OCI-LY3 (cell line): ENCODE measurements at regions not wholly inside any gene's neighbourhood (a gene's known extent, or its start where the extent isn't known, plus 50 kb on each side); places are given as distances from the start of the nearest gene placed in this dataset.
"Not testable (repeated sequence)": the region's sequence is repeated elsewhere in the genome, so short reads cannot be mapped to it uniquely, and the experiment has no call there.

Experiments used
- H2AFZ ChIP-seq: fragments of 200-600, 300-600 bp; shearing (Covaris generic); 2 replicates; pipeline ENCODE4 v1.6.0; 2014; ENCODE audit warnings: antibody characterized with exemption, low read depth, low read length
- H3K27ac ChIP-seq: fragments of 200-600, 300-600 bp; sonication (generic); 2 replicates; pipeline ENCODE4 v1.5.1; 2014; ENCODE audit warnings: mild to moderate bottlenecking, low read length, moderate library complexity, mixed read lengths
- H3K27me3 ChIP-seq: fragments of 200-600, 300-600 bp; sonication (generic); 2 replicates; pipeline ENCODE4 v1.6.1; 2014; ENCODE audit warnings: low read depth, low read length, mixed read lengths
- H3K36me3 ChIP-seq: fragments of 200-600, 300-600 bp; sonication (generic); replicated peaks from 2 replicates; pipeline ENCODE3; 2014; ENCODE audit warnings: low read depth, low read length, mixed read lengths
- H3K4me1 ChIP-seq: fragments of 300-600, 200-600 bp; sonication (generic); 2 replicates; pipeline ENCODE4 v1.6.1; 2014; ENCODE audit warnings: low read length, mixed read lengths
- H3K4me2 ChIP-seq: fragments of 200-600, 300-600 bp; sonication (generic); 2 replicates; pipeline ENCODE4 v1.6.1; 2014; ENCODE audit warnings: low read length, mixed read lengths
- H3K4me3 ChIP-seq: fragments of 300-600, 200-600 bp; sonication (generic); 2 replicates; pipeline ENCODE4 v1.5.1; 2014; ENCODE audit warnings: antibody characterized with exemption, mild to moderate bottlenecking, low read length, moderate library complexity
- H3K79me2 ChIP-seq: fragments of 300-600, 200-600 bp; shearing (Covaris generic); 2 replicates; pipeline ENCODE4 v1.6.1; 2014; ENCODE audit warnings: mild to moderate bottlenecking, low read length, mixed read lengths
- H3K9ac ChIP-seq: fragments of 300-600, 200-600 bp; shearing (Covaris generic); 2 replicates; pipeline ENCODE4 v1.6.0; 2014; ENCODE audit warnings: mild to moderate bottlenecking, low read length, moderate library complexity
- H3K9me3 ChIP-seq: fragments of 200-600, 300-600 bp; shearing (Covaris generic); 2 replicates; pipeline ENCODE4 v1.6.1; 2014; ENCODE audit warnings: low read length, mixed read lengths; ENCODE audit not compliant: insufficient read depth
- H4K20me1 ChIP-seq: fragments of 200-600, 300-600 bp; sonication (generic); 2 replicates; pipeline ENCODE4 v1.6.1; 2016; ENCODE audit warnings: low read length, mixed read lengths; ENCODE audit not compliant: insufficient read depth
- CTCF ChIP-seq: fragments of 200-600, 300-600 bp; sonication (generic); IDR thresholded peaks from 2 replicates; pipeline ENCODE4 v1.5.1; 2014; ENCODE audit warnings: antibody characterized with exemption, low read length, low read depth
- EZH2phosphoT487 ChIP-seq: fragments of 200-600 bp; shearing (Covaris generic); IDR thresholded peaks from 2 replicates; pipeline ENCODE4 v1.6.1; 2018; ENCODE audit warnings: antibody characterized with exemption, mixed run types, low read depth

- H3K4me2 ChIP-seq, result no peak overlapping the region
- TF ChIP-seq CTCF, result peak; percentile 76
- no peak for TF ChIP-seq EZH2phosphoT487
- no peaks in the 10 kb centered on the region for H3K79me2 ChIP-seq
- H3K4me3 ChIP-seq, result no peak overlapping the region
- H3K27ac ChIP-seq, result no peak overlapping the region
- no peak overlapping the region for H2AFZ ChIP-seq
- H3K9me3 ChIP-seq, result no peaks in the 10 kb centered on the region
- peaks cover 8% of the 10 kb centered on the region; the same call in 1 of the 2 replicates for H3K27me3 ChIP-seq
- H3K9ac ChIP-seq, result no peak overlapping the region
- no peaks in the 10 kb centered on the region for H4K20me1 ChIP-seq
- no peaks in the 10 kb centered on the region for H3K4me1 ChIP-seq
- no peaks in the 10 kb centered on the region for H3K36me3 ChIP-seq
Measured at GRCh38 chr10:28991333-28992270, 297.3 kb upstream of the LYZL1 start.

- no peak for TF ChIP-seq CTCF
- TF ChIP-seq EZH2phosphoT487, result no peak
- H3K27me3 ChIP-seq, result peaks cover 8% of the 10 kb centered on the region; the same call in 1 of the 2 replicates
- H3K4me1 ChIP-seq, result no peaks in the 10 kb centered on the region
- H2AFZ ChIP-seq, result no peak overlapping the region
- H3K9me3 ChIP-seq, result no peaks in the 10 kb centered on the region
- no peaks in the 10 kb centered on the region for H3K79me2 ChIP-seq
- H3K27ac ChIP-seq, result no peak overlapping the region
- no peaks in the 10 kb centered on the region for H4K20me1 ChIP-seq
- no peak overlapping the region for H3K9ac ChIP-seq
- no peaks in the 10 kb centered on the region for H3K36me3 ChIP-seq
- no peak overlapping the region for H3K4me2 ChIP-seq
- no peak overlapping the region for H3K4me3 ChIP-seq
Measured at GRCh38 chr10:28993056-28993455, 295.8 kb upstream of the LYZL1 start.

- H3K27me3 ChIP-seq, result peaks cover 8% of the 10 kb centered on the region; the same call in 1 of the 2 replicates
- no peak overlapping the region for H3K27ac ChIP-seq
- H3K79me2 ChIP-seq, result no peaks in the 10 kb centered on the region
- no peaks in the 10 kb centered on the region for H3K4me1 ChIP-seq
- H3K36me3 ChIP-seq, result no peaks in the 10 kb centered on the region
- TF ChIP-seq CTCF, result no peak
- TF ChIP-seq EZH2phosphoT487, result no peak
- H2AFZ ChIP-seq, result no peak overlapping the region
- H3K9me3 ChIP-seq, result no peaks in the 10 kb centered on the region
- no peaks in the 10 kb centered on the region for H4K20me1 ChIP-seq
- H3K4me2 ChIP-seq, result no peak overlapping the region
- no peak overlapping the region for H3K9ac ChIP-seq
- no peak overlapping the region for H3K4me3 ChIP-seq
Measured at GRCh38 chr10:28993861-28994260, 295.0 kb upstream of the LYZL1 start.

GRCh38 chr10:28994802-28995201 lies 294.1 kb upstream of the LYZL1 start:
- not testable (repeated sequence) for H3K79me2 ChIP-seq, H3K9me3 ChIP-seq, H3K27ac ChIP-seq, H3K27me3 ChIP-seq, H3K4me3 ChIP-seq, H2AFZ ChIP-seq, H3K4me2 ChIP-seq, H3K4me1 ChIP-seq, H4K20me1 ChIP-seq, H3K9ac ChIP-seq, H3K36me3 ChIP-seq
